Type B pancreatic cell (in vitro differentiated cells): ENCODE measurements at regions not wholly inside any gene's neighbourhood (a gene's known extent, or its start where the extent isn't known, plus 50 kb on each side); places are given as distances from the start of the nearest gene placed in this dataset.

Source experiments
- DNase-seq: peaks from one replicate; pipeline ENCODE4 v3.0.0; 2021; ENCODE audit warnings: mixed read lengths; ENCODE audit not compliant: unreplicated experiment; ENCODE audit errors: extremely low spot score
- H3K27ac Mint-ChIP-seq: 2 replicates; pipeline ENCODE4 v1.8.0; 2021; ENCODE audit warnings: mild to moderate bottlenecking, mixed read lengths
- H3K27me3 Mint-ChIP-seq: 2 replicates; pipeline ENCODE4 v1.8.0; 2021; ENCODE audit warnings: mixed read lengths
- H3K36me3 Mint-ChIP-seq: 2 replicates; pipeline ENCODE4 v1.8.0; 2021; ENCODE audit warnings: mixed read lengths
- H3K4me1 Mint-ChIP-seq: one replicate; pipeline ENCODE4 v1.8.0; 2021; ENCODE audit warnings: mixed read lengths; ENCODE audit not compliant: unreplicated experiment
- H3K4me3 Mint-ChIP-seq: 2 replicates; pipeline ENCODE4 v1.8.0; 2021; ENCODE audit warnings: mild to moderate bottlenecking, mixed read lengths
- H3K9me3 Mint-ChIP-seq: 2 replicates; pipeline ENCODE4 v1.8.0; 2021; ENCODE audit warnings: mixed read lengths
- CTCF ChIP-seq: fragments of 200-600 bp; sonication (generic); conservative IDR thresholded peaks from 2 replicates; pipeline ENCODE4 v1.5.0; 2021; ENCODE audit warnings: antibody characterized with exemption, mild to moderate bottlenecking

GRCh38 chr10:3530346-3530745, 254.7 kb downstream of the KLF6 start:
- TF ChIP-seq CTCF: no peak
- DNase-seq: no peak
- Mint-ChIP-seq H3K4me1 (peaks cover 9% of the 10 kb centered on the region), H3K27me3 (no peaks in the 10 kb centered on the region), H3K27ac (no peak overlapping the region), H3K36me3 (no peaks in the 10 kb centered on the region), H3K9me3 (no peaks in the 10 kb centered on the region), H3K4me3 (no peak overlapping the region)

- H3K36me3 Mint-ChIP-seq: no peaks in the 10 kb centered on the region
- peaks cover 2% of the 10 kb centered on the region for H3K9me3 Mint-ChIP-seq
- H3K4me3 Mint-ChIP-seq: no peak overlapping the region
- no peaks in the 10 kb centered on the region for H3K27me3 Mint-ChIP-seq
- DNase-seq: no peak
- TF ChIP-seq CTCF: no peak
- H3K4me1 Mint-ChIP-seq: peaks cover 11% of the 10 kb centered on the region
- no peak overlapping the region for H3K27ac Mint-ChIP-seq
Measured at GRCh38 chr10:3529691-3530090, 255.3 kb downstream of the KLF6 start.

- H3K4me3 Mint-ChIP-seq: no peak overlapping the region
- DNase-seq: no peak
- no peak for TF ChIP-seq CTCF
- H3K27me3 Mint-ChIP-seq: no peaks in the 10 kb centered on the region
- H3K9me3 Mint-ChIP-seq: peaks cover 5% of the 10 kb centered on the region
- H3K36me3 Mint-ChIP-seq: no peaks in the 10 kb centered on the region
- peaks cover 15% of the 10 kb centered on the region for H3K4me1 Mint-ChIP-seq
- no peak overlapping the region for H3K27ac Mint-ChIP-seq
Measured at GRCh38 chr10:3528823-3529403, 256.1 kb downstream of the KLF6 start.

GRCh38 chr10:3528271-3528670, 256.7 kb downstream of the KLF6 start:
- H3K4me3 Mint-ChIP-seq: no peak overlapping the region
- peaks cover 5% of the 10 kb centered on the region for H3K9me3 Mint-ChIP-seq
- no peak for DNase-seq
- H3K36me3 Mint-ChIP-seq: no peaks in the 10 kb centered on the region
- H3K4me1 Mint-ChIP-seq: peaks cover 15% of the 10 kb centered on the region
- no peaks in the 10 kb centered on the region for H3K27me3 Mint-ChIP-seq
- TF ChIP-seq CTCF: no peak
- H3K27ac Mint-ChIP-seq: no peak overlapping the region

GRCh38 chr10:3527869-3528268, 257.1 kb downstream of the KLF6 start:
- TF ChIP-seq CTCF: no peak
- Mint-ChIP-seq H3K4me3 (no peak overlapping the region), H3K36me3 (no peaks in the 10 kb centered on the region), H3K9me3 (peaks cover 5% of the 10 kb centered on the region), H3K27ac (no peak overlapping the region), H3K4me1 (peaks cover 15% of the 10 kb centered on the region), H3K27me3 (no peaks in the 10 kb centered on the region)
- no peak for DNase-seq
